Ureter (tissue), 1 donor: ENCODE measurements at regions not wholly inside any gene's neighbourhood (a gene's known extent, or its start where the extent isn't known, plus 50 kb on each side); places are given as distances from the start of the nearest gene placed in this dataset.
"Not testable (repeated sequence)": the region's sequence is repeated elsewhere in the genome, so short reads cannot be mapped to it uniquely, and the experiment has no call there.

ENCODE experiments used
- DNase-seq: peaks from one replicate; pipeline ENCODE4 v3.0.0-alpha.2; 2020; ENCODE audit warnings: low spot score
- donor health status: DM: yes; HTN: yes; CAD: no.

DNA sequence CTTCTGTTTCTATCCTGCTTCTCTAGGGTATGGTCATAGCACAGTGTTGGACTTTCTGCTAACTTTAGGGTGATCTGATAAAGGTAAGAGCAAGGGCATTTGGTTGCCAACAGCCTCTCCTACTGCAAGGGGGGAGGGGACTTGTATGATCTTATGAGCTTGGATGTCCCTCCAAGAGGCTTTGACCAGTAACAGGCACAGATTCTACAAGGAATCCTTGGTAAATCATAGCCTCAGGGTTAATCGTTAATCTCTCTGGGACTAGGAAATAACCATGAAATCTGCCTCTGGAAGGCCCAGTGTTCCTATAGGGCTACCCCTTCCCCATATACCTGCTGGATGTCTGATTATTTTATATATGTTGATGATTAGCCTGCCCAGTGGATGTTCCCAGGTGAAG lies 134.8 kb upstream of the TNFSF4 start:
- no peak for DNase-seq

DNA sequence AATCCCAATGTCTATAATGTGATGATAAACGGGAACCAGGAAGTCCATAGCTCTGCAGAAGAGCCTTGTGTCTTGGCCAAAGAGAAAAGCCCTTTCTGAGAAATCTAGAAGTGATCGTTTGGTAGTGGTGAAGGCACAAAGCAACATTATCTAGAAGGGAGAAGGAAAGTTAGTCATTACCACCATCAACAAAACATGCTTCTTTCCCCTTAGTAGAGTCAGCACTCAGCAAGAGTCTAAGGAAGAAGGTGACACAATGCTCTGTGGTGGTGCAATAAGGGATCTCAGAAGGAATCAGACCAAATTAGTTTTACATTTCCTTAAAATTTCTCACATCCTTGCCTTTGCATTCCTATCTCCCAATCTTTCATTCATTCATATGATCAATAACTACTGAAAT lies 134.4 kb upstream of the PRDX6 start:
- DNase-seq: no peak

DNA sequence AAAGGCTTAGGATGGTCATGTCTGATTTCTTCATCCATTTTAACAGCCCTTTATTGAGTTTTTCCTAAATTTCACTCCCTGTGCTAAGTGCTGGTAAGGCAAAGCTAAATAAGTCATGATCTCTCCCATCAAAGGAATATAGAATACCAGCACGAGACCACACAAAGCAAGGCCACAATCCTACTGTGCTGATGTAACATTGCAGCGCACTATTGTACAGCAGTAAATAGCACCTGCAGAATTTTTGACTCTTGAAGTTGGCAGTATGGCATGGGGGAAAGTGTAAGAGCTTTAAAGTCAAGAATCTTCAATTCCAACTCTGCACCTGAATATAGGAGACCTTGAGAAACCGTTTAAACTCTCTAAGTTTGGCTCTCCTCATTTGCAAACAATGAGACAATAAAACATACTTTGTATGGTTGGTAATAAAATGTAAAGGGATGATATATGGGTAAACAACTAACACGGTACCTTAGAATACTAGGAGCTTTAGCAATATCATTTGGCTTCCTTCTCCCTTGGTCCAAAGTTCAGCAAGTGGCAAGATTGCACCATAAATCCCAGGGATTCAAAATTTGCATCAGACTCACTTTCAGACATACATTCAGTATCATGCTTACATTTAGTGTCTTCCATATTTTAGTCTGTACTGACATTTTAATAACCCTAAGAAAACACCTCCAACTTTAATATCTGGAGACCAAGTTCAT lies 132.9 kb upstream of the PRDX6 start:
- no peak for DNase-seq

DNA sequence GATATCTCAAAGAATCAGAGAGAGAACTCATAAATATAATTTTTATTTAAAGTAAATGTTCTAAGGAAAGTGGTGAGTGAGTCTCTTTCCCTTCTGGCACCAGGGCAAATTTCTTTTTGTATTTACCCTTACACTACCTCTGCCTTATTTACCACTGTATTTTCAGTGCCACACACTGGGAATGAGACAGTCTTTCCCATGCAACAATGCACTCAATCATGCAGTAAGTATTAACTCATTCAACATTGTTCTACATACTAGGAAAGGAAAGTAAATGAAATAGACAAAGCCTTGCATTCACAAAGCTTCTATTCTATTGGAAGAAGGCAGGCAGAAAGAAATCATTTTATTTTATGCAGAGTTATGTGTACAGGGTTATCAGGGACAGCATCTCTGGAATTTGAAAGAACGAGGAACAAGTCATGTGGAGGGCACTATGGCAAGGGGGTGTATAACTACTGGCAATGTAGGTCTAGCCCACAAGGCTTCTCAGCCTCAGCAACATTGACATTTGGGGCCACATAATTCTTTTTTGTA lies 129.8 kb upstream of the PRDX6 start:
- DNase-seq: no peak

DNA sequence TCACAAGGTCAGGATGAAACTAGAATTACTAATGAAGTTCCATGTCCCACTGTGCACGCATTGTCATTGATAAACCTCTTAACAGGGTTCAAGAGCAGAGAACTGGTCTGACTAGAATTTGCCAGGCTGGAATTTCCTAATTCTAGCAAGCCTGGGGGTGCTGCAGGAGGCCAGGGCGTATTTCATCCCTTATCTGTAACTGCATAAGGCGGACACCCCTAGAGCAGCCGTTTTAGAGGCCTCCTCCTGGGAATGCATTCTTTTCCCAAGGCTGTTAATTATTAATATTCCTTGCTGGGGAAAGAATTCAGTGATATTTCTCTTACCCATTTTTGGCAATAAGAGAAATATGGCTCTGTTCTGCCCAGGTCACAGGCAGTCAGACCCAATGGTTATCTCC lies 124.5 kb upstream of the PRDX6 start:
- not testable (repeated sequence) for DNase-seq

DNA sequence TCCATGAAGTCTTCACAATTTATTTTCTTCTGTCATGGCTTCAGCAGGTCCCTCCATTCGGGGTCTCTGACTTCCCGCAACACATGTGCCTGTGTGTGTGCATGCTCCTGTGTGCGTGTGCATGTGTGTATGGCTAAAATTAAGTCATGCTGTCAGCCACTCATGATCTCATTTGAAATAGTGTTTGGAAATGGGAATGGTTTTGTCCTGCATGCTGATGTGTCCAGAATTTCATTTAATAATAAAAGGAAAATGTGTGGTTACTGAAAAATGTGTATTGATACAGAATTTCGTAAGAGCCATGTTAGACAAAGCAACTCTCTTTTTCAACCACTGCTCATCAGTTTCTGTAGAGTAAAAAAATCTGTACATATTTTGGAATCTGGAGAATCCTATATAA lies 123.8 kb upstream of the PRDX6 start:
- no peak for DNase-seq

DNA sequence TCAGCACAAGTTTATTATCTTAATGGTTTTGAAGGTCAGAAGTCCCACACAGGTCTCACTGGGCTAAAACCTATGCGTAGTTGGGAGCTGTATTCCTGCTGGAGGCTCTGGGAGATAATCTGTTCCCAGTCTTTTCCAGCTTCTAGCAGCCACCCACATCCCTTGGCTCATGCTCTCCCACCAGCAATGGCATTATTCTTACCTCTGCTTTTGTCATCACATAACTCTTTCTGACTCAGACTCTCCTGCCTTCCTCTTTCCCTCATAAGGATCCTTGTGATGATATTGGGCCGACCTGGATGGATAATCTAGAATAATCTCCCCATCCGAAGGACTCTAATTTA lies 122.2 kb upstream of the PRDX6 start:
- no peak for DNase-seq

DNA sequence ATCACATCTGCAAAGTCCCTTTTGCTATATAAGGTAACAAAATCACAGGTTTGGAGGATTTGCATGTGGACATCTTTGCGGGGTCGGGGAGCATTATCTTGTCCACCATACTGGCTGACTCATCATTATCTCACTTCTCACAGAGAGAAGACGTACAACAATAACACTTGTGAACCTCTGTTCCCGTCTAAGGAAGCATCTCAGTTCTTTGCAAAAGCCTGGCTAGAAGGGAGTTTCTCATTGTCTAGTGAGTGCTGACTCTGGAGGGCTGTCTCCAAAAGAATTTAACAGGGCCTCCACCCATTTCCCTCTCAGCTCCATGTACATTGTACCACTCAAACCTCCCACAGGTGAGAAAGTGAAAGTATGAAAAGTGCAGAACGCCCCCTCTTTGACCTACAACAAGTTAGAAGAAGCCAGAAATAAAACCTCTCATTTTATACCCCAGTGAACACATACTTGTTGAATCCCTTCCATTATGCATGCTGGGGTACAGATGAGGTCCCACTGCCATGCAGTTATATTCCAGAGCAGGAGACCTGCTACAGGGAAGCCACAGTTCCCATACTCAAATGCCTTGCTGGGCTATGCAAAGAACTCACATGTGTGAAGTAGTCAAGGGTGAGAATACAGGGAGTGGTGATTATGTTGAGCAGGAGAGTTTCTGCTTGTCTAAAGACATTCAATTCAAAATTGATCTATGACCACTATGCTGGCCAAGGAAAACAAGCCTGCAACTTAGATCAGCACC lies 121.7 kb upstream of the PRDX6 start:
- no peak for DNase-seq

DNA sequence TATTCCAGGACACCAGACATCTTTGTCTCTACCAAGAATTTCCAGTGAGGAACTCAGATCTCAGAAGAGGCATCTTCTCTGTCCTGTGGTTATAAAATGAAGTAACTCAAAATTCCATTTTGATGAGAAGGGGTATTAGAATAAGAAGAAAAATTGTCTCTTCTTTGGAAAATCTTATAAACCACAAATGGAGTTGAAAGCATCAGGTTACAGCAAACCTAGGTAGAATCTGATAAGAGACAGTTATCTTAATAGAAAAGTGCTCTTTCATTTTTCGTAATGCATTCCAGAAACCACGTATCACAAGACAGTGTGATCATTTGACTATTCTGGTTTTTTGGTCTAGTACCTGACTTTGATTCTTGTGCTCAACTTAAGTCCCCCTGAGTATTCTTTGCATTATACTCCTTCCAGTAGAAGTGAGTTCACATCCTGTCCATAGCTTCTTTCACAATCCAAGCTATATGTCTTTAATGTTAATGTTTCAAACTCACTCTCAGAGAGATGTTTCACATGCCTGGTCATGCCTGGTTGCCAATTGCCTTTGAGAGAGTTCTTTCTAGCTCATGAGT lies 120.9 kb upstream of the PRDX6 start:
- no peak for DNase-seq

DNA sequence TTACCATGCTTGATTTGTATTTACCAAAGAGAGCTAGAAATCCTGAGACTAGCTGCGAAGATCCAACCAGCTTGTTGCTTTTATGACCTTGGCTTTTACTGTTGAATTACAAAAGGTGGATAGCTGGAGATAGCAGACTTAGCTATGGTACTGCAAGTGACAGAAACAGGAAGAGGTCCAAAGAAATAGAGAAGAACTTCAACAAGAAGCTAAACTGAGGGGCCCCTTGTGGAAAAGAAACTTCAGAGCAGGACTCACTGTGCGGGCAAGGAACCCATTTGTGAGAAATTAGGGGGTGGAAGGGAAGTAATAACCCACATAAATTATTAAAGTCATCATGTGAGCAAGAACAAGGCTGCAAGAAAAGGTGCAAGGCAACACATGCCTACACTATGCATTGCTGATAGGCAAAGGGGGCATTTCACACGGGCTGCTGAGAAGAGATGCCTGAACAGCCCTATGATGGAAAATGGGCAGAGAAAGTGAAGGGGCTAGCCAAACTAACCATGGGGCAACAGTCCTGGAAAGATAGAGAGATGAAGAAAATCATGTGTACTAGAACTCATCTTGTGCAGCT lies 116.6 kb upstream of the PRDX6 start:
- no peak for DNase-seq

DNA sequence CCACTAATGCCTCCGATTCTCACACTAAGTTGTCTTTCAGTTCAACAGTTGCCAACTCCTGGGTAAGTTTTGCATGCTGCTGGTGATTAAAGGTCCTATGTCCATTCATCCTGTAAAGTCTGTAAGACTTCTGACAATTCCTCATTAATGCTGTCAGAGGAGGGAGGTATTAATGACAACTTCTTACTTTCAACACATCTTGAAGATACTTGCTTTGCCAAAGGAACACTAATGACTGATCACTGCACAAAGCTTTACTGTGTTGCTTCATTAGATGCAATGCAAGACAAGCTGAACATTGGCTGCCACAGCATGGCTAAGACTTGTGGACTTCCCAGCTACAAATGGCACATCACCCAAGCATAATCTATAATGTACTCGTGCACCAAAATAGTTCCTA lies 114.6 kb upstream of the PRDX6 start:
- no peak for DNase-seq

DNA sequence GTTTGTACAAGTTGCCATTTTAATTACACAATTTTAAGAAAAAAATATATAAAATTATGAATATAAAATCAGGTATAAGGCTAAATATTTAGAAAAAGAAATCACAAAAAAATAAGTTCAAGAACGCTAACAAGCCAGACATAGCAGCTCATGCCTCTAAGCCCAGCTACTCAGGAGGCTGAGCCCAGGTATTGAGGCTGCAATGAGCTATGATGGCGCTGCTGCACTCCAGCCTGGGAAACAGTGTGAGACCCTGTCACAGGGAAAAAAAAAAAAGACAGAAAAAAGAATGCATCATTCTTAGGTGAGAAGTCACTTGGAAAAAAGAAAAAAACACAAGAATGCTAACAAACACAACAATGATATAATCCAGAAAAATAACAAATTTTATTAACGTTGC lies 112.3 kb upstream of the PRDX6 start:
- DNase-seq: no peak

DNA sequence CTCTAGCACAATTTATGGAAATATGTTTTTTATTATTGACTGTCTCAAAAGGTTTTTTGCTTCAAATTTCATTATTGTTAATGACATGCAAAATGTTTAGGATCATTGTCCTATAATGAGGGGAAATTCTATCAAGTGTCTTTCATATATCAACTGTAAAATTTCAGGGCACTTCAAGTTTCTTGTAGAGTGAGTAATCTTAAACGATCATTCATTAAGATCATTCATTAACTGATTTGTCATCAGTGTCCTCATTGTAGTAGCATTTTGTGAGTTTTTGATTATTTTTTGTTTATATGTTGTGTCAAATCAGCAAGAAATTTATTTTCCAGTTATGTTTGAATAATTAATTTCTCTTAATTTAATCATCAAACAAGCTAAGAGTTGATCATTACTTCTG lies 111.8 kb upstream of the PRDX6 start:
- DNase-seq: no peak

DNA sequence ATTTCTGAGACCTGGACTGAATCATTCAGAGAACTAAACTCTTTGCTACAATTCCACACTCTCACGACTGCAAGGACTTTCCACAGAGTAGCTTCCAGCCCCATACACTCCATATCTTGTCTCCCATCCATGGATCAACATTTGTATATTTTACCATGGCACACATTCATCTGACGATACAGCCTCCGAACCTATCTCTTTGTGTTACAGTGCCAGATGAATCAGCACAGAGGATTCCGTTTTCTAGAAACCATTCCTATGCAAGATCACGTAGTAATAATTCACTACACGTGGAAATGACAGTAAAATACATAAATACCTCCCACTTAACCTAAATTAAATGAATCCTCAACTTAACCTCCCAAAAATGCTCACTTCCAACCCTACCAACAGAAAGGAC lies 110.0 kb upstream of the PRDX6 start:
- no peak for DNase-seq

DNA sequence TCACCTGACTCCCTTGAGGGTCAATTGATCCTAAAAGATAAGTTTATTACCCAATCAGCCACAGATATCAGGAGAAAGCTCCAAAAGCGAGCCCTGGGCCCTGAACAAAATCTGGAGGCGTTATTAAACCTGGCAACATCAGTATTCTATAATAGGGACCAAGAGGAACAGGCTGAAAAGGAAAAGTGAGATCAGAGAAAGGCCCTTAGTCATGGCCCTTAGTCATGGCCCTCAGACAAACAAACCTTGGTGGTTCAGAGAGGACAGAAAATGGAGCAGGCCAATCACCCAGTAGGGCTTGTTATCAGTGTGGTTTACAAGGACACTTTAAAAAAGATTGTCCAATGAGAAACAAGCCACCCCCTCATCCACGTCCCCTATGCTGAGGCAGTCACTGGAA lies 106.5 kb upstream of the PRDX6 start:
- not testable (repeated sequence) for DNase-seq

DNA sequence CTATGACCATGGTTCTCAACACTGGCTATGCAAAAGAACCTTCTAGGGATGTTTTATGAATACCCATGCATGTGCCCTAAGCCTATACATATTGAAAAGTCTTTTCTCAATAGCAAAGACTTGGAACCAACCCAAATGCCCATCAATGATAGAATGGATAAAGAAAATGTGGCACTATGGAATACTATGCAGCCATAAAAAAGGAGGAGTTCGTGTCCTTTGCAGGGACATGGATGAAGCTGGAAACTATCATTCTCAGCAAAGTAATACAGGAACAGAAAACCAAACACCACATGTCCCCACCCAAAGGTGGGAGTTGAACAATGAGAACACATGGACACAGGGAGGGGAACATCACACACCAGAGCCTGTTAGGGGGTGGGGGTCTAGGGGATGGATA lies 101.1 kb upstream of the PRDX6 start:
- not testable (repeated sequence) for DNase-seq

DNA sequence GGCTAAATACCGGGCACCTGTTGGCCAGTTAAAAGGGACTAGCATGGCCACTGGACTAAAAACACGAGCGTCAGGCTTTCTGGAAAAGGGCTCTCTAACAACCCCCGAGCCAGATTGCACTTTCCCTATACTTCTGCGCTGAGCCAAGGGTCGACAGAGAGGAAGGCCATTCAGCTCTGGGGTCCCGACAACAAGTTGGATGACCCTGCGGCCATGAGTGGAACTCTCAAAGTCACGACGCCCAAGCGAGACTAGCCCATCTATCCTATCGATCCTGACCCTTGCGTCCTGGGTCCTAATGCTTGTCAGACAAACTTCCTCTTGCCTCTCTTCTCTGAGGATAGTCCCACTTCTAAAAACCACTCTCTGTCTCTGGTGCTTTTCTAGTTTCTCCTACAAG lies 99.9 kb upstream of the PRDX6 start:
- DNase-seq: no peak

DNA sequence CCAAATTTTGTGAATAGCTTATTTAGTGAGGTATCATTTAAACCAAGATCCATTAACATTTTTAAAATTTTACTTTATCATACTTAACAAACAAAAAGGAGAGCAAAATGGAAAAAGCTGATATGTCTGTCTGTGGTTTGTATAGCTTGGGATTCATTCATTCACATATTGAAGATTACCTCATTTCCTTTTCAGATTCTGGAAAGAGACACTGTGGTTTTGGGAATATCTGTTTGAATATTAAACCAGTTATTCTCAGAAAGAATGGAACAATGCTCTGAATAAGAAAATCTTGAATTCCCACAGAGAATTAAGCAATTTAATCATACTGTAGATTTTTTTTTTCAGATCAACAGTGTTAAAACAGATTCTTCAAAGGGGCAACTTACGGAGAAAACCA lies 93.8 kb upstream of the PRDX6 start:
- no peak for DNase-seq

DNA sequence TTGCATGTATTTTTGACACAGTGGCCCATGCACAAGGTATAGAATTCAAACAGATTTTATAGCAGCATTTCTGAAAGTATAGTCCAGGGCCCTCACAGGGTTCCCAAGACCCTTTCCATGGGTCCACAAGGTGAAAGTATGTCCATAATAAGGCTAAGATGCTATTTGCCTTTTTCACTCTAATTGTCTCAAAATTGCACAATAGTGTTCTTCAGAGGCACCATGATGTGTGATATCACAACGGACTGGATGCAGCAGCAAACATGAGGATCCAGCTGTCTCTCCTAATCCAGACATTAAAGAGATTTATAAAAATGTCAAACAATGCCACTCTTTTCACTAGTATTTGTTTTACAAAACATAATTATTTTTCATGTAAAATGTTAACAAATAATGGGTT lies 88.8 kb upstream of the PRDX6 start:
- no peak for DNase-seq

DNA sequence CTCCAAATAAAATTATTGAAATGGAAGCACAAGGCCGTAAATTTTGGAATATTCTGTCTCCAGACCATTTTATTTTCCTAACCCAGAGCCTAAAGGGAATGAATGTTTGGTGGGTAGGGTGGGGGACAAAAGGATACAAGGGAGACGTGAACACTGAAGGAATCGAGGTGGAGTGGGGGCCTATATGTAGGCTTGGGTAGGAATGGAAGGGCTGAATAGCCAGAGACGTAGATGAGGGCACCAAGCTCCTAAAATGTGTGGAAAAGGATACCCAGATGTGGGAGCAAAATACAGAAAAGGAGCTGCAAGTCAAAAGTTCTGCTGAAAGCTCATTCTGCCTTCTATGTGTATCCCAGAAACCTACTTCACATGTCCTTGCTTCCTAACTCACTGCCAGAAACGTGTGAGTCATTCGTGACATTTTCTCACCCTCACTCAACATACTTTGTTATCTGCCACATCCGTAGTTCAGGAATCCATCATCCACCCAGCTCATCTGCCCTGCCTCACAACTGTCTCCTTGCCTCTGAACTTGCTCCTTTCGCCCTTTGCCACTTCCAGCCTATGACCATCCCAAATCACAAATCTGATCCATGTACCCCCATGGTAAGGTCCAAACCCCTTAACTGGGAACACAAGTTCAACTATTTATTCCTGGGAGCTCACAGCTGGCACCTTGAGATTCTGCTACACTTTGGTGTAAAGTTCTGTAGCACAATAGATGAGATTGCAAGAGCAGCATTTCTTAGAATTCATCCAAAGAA lies 84.1 kb upstream of the PRDX6 start:
- DNase-seq: no peak

DNA sequence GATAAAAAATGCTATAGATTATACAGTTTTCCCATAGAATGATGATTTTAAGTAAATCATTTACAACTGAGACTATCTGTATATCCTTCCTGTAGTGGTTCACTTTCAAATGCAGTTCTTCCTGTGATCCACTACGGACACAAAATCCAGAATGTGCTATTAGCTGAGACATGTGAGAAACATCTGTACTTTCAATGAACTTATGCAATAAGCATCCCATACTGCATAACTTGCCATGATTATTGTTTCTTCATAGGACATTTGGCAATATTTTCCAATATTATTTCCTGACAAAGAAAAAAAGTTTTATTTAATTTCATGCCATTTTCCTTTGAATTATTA lies 83.5 kb upstream of the PRDX6 start:
- no peak for DNase-seq

DNA sequence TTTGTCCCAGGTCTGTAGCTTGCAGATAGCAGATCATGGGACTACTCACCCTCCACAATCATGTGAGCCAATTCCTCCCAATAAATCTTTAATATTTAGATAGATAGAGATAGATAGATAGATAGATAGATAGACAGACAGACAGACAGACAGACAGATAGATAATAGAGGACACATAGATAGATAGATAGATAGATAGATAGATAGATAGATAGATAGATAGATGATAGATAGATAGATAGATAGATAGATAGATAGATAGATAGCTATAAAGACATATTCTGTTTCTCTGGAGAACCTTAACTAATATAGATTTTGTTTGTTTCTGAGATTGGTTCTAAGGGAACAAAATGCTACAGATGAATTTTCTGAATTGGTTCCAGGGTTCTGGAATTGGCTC lies 82.3 kb upstream of the PRDX6 start:
- DNase-seq: not testable (repeated sequence)
